ENCODE measurements at regions not wholly inside any gene's neighbourhood (a gene's known extent, or its start where the extent isn't known, plus 50 kb on each side); places are given as distances from the start of the nearest gene placed in this dataset.

- no peak overlapping the region for H3K4me3 ChIP-seq (ENCODE audit: low read length)
- H3K27me3 ChIP-seq (ENCODE audit: insufficient read depth, low read length): no peaks in the 10 kb centered on the region
- no peaks in the 10 kb centered on the region for H3K9me3 ChIP-seq (ENCODE audit: low read depth, low read length)
- H3K4me1 ChIP-seq (ENCODE audit: insufficient read depth, low read length): no peaks in the 10 kb centered on the region
Measured at GRCh38 chr14:98775892-98776291, 496.1 kb downstream of the BCL11B start.

- Histone ChIP-seq H3K9me3 (ENCODE audit: low read depth, low read length) (no peaks in the 10 kb centered on the region), H3K4me1 (ENCODE audit: insufficient read depth, low read length) (no peaks in the 10 kb centered on the region), H3K4me3 (ENCODE audit: low read length) (no peak overlapping the region), H3K27me3 (ENCODE audit: insufficient read depth, low read length) (no peaks in the 10 kb centered on the region)
Measured at GRCh38 chr14:98782062-98782461, 489.9 kb downstream of the BCL11B start.

GRCh38 chr14:98785578-98785977 is 486.4 kb downstream of the BCL11B start:
- Histone ChIP-seq H3K9me3 (ENCODE audit: low read depth, low read length) (no peaks in the 10 kb centered on the region), H3K27me3 (ENCODE audit: insufficient read depth, low read length) (no peaks in the 10 kb centered on the region), H3K4me1 (ENCODE audit: insufficient read depth, low read length) (no peaks in the 10 kb centered on the region), H3K4me3 (ENCODE audit: low read length) (no peak overlapping the region)

GRCh38 chr14:98786456-98786855 is 485.5 kb downstream of the BCL11B start:
- Histone ChIP-seq H3K27me3 (ENCODE audit: insufficient read depth, low read length) (no peaks in the 10 kb centered on the region), H3K9me3 (ENCODE audit: low read depth, low read length) (no peaks in the 10 kb centered on the region), H3K4me1 (ENCODE audit: insufficient read depth, low read length) (no peaks in the 10 kb centered on the region)

GRCh38 chr14:98791661-98792060 is 480.3 kb downstream of the BCL11B start:
- Histone ChIP-seq H3K4me1 (ENCODE audit: insufficient read depth, low read length) (no peaks in the 10 kb centered on the region), H3K27me3 (ENCODE audit: insufficient read depth, low read length) (no peaks in the 10 kb centered on the region), H3K9me3 (ENCODE audit: low read depth, low read length) (no peaks in the 10 kb centered on the region)

More at GRCh38 chr14:98786456-98786855, 485.5 kb downstream of the BCL11B start:
- H3K4me3 ChIP-seq (ENCODE audit: low read length): no peak overlapping the region

GRCh38 chr14:98792171-98792570 is 479.8 kb downstream of the BCL11B start:
- H3K9me3 ChIP-seq (ENCODE audit: low read depth, low read length): no peaks in the 10 kb centered on the region
- no peaks in the 10 kb centered on the region for H3K4me1 ChIP-seq (ENCODE audit: insufficient read depth, low read length)
- no peak overlapping the region for H3K4me3 ChIP-seq (ENCODE audit: low read length)
- no peaks in the 10 kb centered on the region for H3K27me3 ChIP-seq (ENCODE audit: insufficient read depth, low read length)

More at GRCh38 chr14:98791661-98792060, 480.3 kb downstream of the BCL11B start:
- H3K4me3 ChIP-seq (ENCODE audit: low read length): no peak overlapping the region

GRCh38 chr14:98798099-98798498 is 473.9 kb downstream of the BCL11B start:
- no peaks in the 10 kb centered on the region for H3K9me3 ChIP-seq (ENCODE audit: low read depth, low read length)
- H3K27me3 ChIP-seq (ENCODE audit: insufficient read depth, low read length): no peaks in the 10 kb centered on the region
- H3K4me1 ChIP-seq (ENCODE audit: insufficient read depth, low read length): no peaks in the 10 kb centered on the region
- H3K4me3 ChIP-seq (ENCODE audit: low read length): no peak overlapping the region

- no peaks in the 10 kb centered on the region for H3K9me3 ChIP-seq (ENCODE audit: low read depth, low read length)
- no peaks in the 10 kb centered on the region for H3K4me1 ChIP-seq (ENCODE audit: insufficient read depth, low read length)
- no peak overlapping the region for H3K4me3 ChIP-seq (ENCODE audit: low read length)
- H3K27me3 ChIP-seq (ENCODE audit: insufficient read depth, low read length): no peaks in the 10 kb centered on the region
Measured at GRCh38 chr14:98799891-98800290, 472.1 kb downstream of the BCL11B start.

- H3K9me3 ChIP-seq (ENCODE audit: low read depth, low read length): no peaks in the 10 kb centered on the region
- no peak overlapping the region for H3K4me3 ChIP-seq (ENCODE audit: low read length)
- no peaks in the 10 kb centered on the region for H3K27me3 ChIP-seq (ENCODE audit: insufficient read depth, low read length)
- H3K4me1 ChIP-seq (ENCODE audit: insufficient read depth, low read length): no peaks in the 10 kb centered on the region
Measured at GRCh38 chr14:98802044-98802443, 470.0 kb downstream of the BCL11B start.

- Histone ChIP-seq H3K4me3 (ENCODE audit: low read length) (no peak overlapping the region), H3K4me1 (ENCODE audit: insufficient read depth, low read length) (no peaks in the 10 kb centered on the region), H3K9me3 (ENCODE audit: low read depth, low read length) (no peaks in the 10 kb centered on the region), H3K27me3 (ENCODE audit: insufficient read depth, low read length) (no peaks in the 10 kb centered on the region)
Measured at GRCh38 chr14:98803196-98803595, 468.8 kb downstream of the BCL11B start.

GRCh38 chr14:98808494-98809407 is 463.2 kb downstream of the BCL11B start:
- Histone ChIP-seq H3K4me1 (ENCODE audit: insufficient read depth, low read length) (no peaks in the 10 kb centered on the region), H3K4me3 (ENCODE audit: low read length) (no peak overlapping the region), H3K27me3 (ENCODE audit: insufficient read depth, low read length) (no peaks in the 10 kb centered on the region), H3K9me3 (ENCODE audit: low read depth, low read length) (no peaks in the 10 kb centered on the region)

GRCh38 chr14:98816195-98816594 is 455.8 kb downstream of the BCL11B start:
- Histone ChIP-seq H3K27me3 (ENCODE audit: insufficient read depth, low read length) (no peaks in the 10 kb centered on the region), H3K4me1 (ENCODE audit: insufficient read depth, low read length) (no peaks in the 10 kb centered on the region), H3K4me3 (ENCODE audit: low read length) (no peak overlapping the region), H3K9me3 (ENCODE audit: low read depth, low read length) (no peaks in the 10 kb centered on the region)

GRCh38 chr14:98816720-98817119 is 455.3 kb downstream of the BCL11B start:
- Histone ChIP-seq H3K4me3 (ENCODE audit: low read length) (no peak overlapping the region), H3K4me1 (ENCODE audit: insufficient read depth, low read length) (no peaks in the 10 kb centered on the region), H3K9me3 (ENCODE audit: low read depth, low read length) (no peaks in the 10 kb centered on the region), H3K27me3 (ENCODE audit: insufficient read depth, low read length) (no peaks in the 10 kb centered on the region)

GRCh38 chr14:98819132-98819866 is 452.7 kb downstream of the BCL11B start:
- no peaks in the 10 kb centered on the region for H3K4me1 ChIP-seq (ENCODE audit: insufficient read depth, low read length)
- no peaks in the 10 kb centered on the region for H3K27me3 ChIP-seq (ENCODE audit: insufficient read depth, low read length)
- H3K4me3 ChIP-seq (ENCODE audit: low read length): no peak overlapping the region
- no peaks in the 10 kb centered on the region for H3K9me3 ChIP-seq (ENCODE audit: low read depth, low read length)

- Histone ChIP-seq H3K27me3 (ENCODE audit: insufficient read depth, low read length) (no peaks in the 10 kb centered on the region), H3K9me3 (ENCODE audit: low read depth, low read length) (no peaks in the 10 kb centered on the region), H3K4me1 (ENCODE audit: insufficient read depth, low read length) (no peaks in the 10 kb centered on the region), H3K4me3 (ENCODE audit: low read length) (no peak overlapping the region)
Measured at GRCh38 chr14:98819867-98820206, 452.2 kb downstream of the BCL11B start.
